IMR-90 (cell line): ENCODE measurements at regions not wholly inside any gene's neighbourhood (a gene's known extent, or its start where the extent isn't known, plus 50 kb on each side); places are given as distances from the start of the nearest gene placed in this dataset.

Source experiments
- ATAC-seq: fragments of 200-7000 bp; cut with Tn5 transposase; 2 replicates; pipeline ENCODE4 v1.9.1; 2020; ENCODE audit warnings: low read depth, mild to moderate bottlenecking, moderate library complexity
- BruUV-seq: library from RNA; stranded (reverse); fragments of 400-500 nt; replicated peaks from 2 replicates; lab custom pipeline; 2021; lab: Mats Ljungman, UMichigan
- CTCF ChIA-PET: fragments of 300-600 bp; formaldehyde crosslinking; extraction: SDS; loops from one replicate; lab custom pipeline; 2021; ENCODE audit warnings: antibody characterized with exemption; lab: Yijun Ruan, JAX
- POLR2A ChIA-PET: fragments of 300-600 bp; sonication (Branson Sonifier 250); formaldehyde crosslinking; loops from one replicate; lab custom pipeline; 2022; ENCODE audit warnings: antibody characterized with exemption; ENCODE audit not compliant: unreplicated experiment; lab: Charles Lee
- DNase-seq: peaks from one replicate; pipeline ENCODE4 v3.0.0; 2013
- H2AFZ ChIP-seq: replicated peaks from 2 replicates; pipeline ENCODE3; 2013; ENCODE audit warnings: low read length, mild to moderate bottlenecking; ENCODE audit not compliant: poor library complexity
- H2AK5ac ChIP-seq: 2 replicates; pipeline ENCODE4 v1.6.1; 2013; ENCODE audit warnings: low read depth, low read length, inconsistent platforms
- H2AK9ac ChIP-seq: replicated peaks from 2 replicates; pipeline ENCODE3; 2013; ENCODE audit warnings: mild to moderate bottlenecking, low read depth, low read length, moderate library complexity; ENCODE audit not compliant: poor library complexity
- H2BK120ac ChIP-seq: 2 replicates; pipeline ENCODE4 v1.6.1; 2013; ENCODE audit warnings: low read depth, low read length, inconsistent platforms
- H2BK15ac ChIP-seq: 3 replicates; pipeline ENCODE4 v1.6.1; 2013; ENCODE audit warnings: low read depth, low read length, inconsistent platforms
- H2BK20ac ChIP-seq: 2 replicates; pipeline ENCODE4 v1.6.1; 2013; ENCODE audit warnings: low read depth, mild to moderate bottlenecking, inconsistent platforms, low read length, moderate library complexity
- H2BK5ac ChIP-seq: 2 replicates; pipeline ENCODE4 v1.6.1; 2013; ENCODE audit warnings: mild to moderate bottlenecking, low read depth, low read length, inconsistent platforms; ENCODE audit not compliant: poor library complexity, severe bottlenecking
- H3K14ac ChIP-seq: replicated peaks from 2 replicates; pipeline ENCODE4 v1.6.1; 2013; ENCODE audit warnings: low read depth, low read length, inconsistent platforms
- H3K18ac ChIP-seq: 2 replicates; pipeline ENCODE4 v1.6.1; 2013; ENCODE audit warnings: low read depth, low read length, control low read depth
- H3K23ac ChIP-seq: 2 replicates; pipeline ENCODE4 v1.6.1; 2013; ENCODE audit warnings: low read depth, low read length, inconsistent platforms
- H3K27ac ChIP-seq: 2 replicates; pipeline ENCODE4 v1.5.1; 2013; ENCODE audit warnings: mild to moderate bottlenecking, control low read depth, low read length; ENCODE audit not compliant: insufficient read depth
- H3K27me3 ChIP-seq: 2 replicates; pipeline ENCODE4 v1.6.1; 2013; ENCODE audit warnings: low read length; ENCODE audit not compliant: control insufficient read depth, insufficient read depth
- H3K36me3 ChIP-seq: 2 replicates; pipeline ENCODE4 v1.6.1; 2013; ENCODE audit warnings: low read length, mixed read lengths; ENCODE audit not compliant: control insufficient read depth, insufficient read depth
- H3K4ac ChIP-seq: 2 replicates; pipeline ENCODE4 v1.6.1; 2013; ENCODE audit warnings: low read depth, low read length, inconsistent platforms
- H3K4me1 ChIP-seq: 2 replicates; pipeline ENCODE4 v1.6.1; 2013; ENCODE audit warnings: low read length, mixed read lengths; ENCODE audit not compliant: control insufficient read depth, insufficient read depth
- H3K4me2 ChIP-seq: 2 replicates; pipeline ENCODE4 v1.6.1; 2013; ENCODE audit warnings: low read depth, mild to moderate bottlenecking, control low read depth, low read length, moderate library complexity
- H3K4me3 ChIP-seq: 2 replicates; pipeline ENCODE4 v1.5.1; 2013; ENCODE audit warnings: low read depth, mild to moderate bottlenecking, control low read depth, low read length, moderate library complexity; ENCODE audit not compliant: insufficient read depth
- H3K56ac ChIP-seq: 2 replicates; pipeline ENCODE4 v1.6.1; 2013; ENCODE audit warnings: low read length, inconsistent platforms; ENCODE audit not compliant: insufficient read depth; ENCODE audit errors: extremely low read depth
- H3K79me1 ChIP-seq, 2 experiments: 2 replicates each; pipeline ENCODE4 v1.6.1; 2013; ENCODE audit warnings: low read length in 2 of 2, inconsistent platforms in 1 of 2, low read depth in 1 of 2
- H3K9ac ChIP-seq: 2 replicates; pipeline ENCODE4 v1.6.1; 2013; ENCODE audit warnings: low read depth, low read length, control low read depth
- H3K9me1 ChIP-seq: 2 replicates; pipeline ENCODE4 v1.6.1; 2013; ENCODE audit warnings: low read length, inconsistent platforms; ENCODE audit not compliant: insufficient read depth
- H3K9me3 ChIP-seq: 2 replicates; pipeline ENCODE4 v1.6.1; 2013; ENCODE audit warnings: low read length; ENCODE audit not compliant: control insufficient read depth, insufficient read depth
- H4K20me1 ChIP-seq: 2 replicates; pipeline ENCODE4 v1.6.1; 2013; ENCODE audit warnings: low read length, inconsistent platforms; ENCODE audit not compliant: insufficient read depth
- H4K5ac ChIP-seq: 2 replicates; pipeline ENCODE4 v1.6.1; 2013; ENCODE audit warnings: mild to moderate bottlenecking, low read depth, low read length, control low read depth
- H4K8ac ChIP-seq, 2 experiments: 2 replicates each; pipeline ENCODE4 v1.6.1; 2013; ENCODE audit warnings: low read depth in 2 of 2, low read length in 2 of 2, control low read depth in 1 of 2, inconsistent platforms in 1 of 2
- H4K91ac ChIP-seq: 2 replicates; pipeline ENCODE4 v1.6.1; 2013; ENCODE audit warnings: low read depth, low read length, inconsistent platforms; ENCODE audit not compliant: insufficient read depth
- BHLHE40 ChIP-seq: fragments of 150-350 bp; IDR thresholded peaks from 2 replicates; pipeline ENCODE4 v1.6.1; 2016; ENCODE audit warnings: mild to moderate bottlenecking, low read depth, low read length
- CEBPB ChIP-seq: IDR thresholded peaks from 2 replicates; pipeline ENCODE4 v1.6.1; 2012; ENCODE audit warnings: low read depth, low read length, improper control_type of control experiment
- CHD1 ChIP-seq: IDR thresholded peaks from 2 replicates; pipeline ENCODE4 v1.6.1; 2012; ENCODE audit warnings: low read depth, low read length, improper control_type of control experiment
- FOS ChIP-seq: fragments of 150-350 bp; IDR thresholded peaks from 2 replicates; pipeline ENCODE4 v1.6.1; 2016; ENCODE audit warnings: low read depth, low read length
- MAFK ChIP-seq: IDR thresholded peaks from 2 replicates; pipeline ENCODE4 v1.6.1; 2012; ENCODE audit warnings: low read depth, low read length, improper control_type of control experiment
- MAZ ChIP-seq: IDR thresholded peaks from 2 replicates; pipeline ENCODE4 v1.6.1; 2012; ENCODE audit warnings: low read depth, mild to moderate bottlenecking, low read length, improper control_type of control experiment, moderate library complexity, borderline replicate concordance
- MXI1 ChIP-seq: IDR thresholded peaks from 2 replicates; pipeline ENCODE4 v1.6.1; 2012; ENCODE audit warnings: low read depth, mild to moderate bottlenecking, low read length, moderate library complexity, borderline replicate concordance
- NFE2L2 ChIP-seq: fragments of 150-350 bp; IDR thresholded peaks from 2 replicates; pipeline ENCODE4 v1.6.1; 2016; ENCODE audit warnings: low read depth, mild to moderate bottlenecking, low read length
- POLR2A ChIP-seq: IDR thresholded peaks from 2 replicates; pipeline ENCODE4 v1.6.1; 2012; ENCODE audit warnings: mild to moderate bottlenecking, low read depth, low read length
- RAD21 ChIP-seq: IDR thresholded peaks from 2 replicates; pipeline ENCODE4 v1.6.1; 2012; ENCODE audit warnings: low read length, improper control_type of control experiment
- RCOR1 ChIP-seq: IDR thresholded peaks from 2 replicates; pipeline ENCODE4 v1.6.1; 2012; ENCODE audit warnings: mild to moderate bottlenecking, low read length, improper control_type of control experiment; ENCODE audit not compliant: insufficient replicate concordance
- RFX5 ChIP-seq: IDR thresholded peaks from 2 replicates; pipeline ENCODE4 v1.8.0; 2012; ENCODE audit warnings: low read depth, mild to moderate bottlenecking, low read length, moderate library complexity
- SMC3 ChIP-seq: fragments of 150-350 bp; IDR thresholded peaks from 2 replicates; pipeline ENCODE4 v1.6.1; 2016; ENCODE audit warnings: low read depth, mild to moderate bottlenecking, antibody characterized with exemption, low read length, moderate library complexity
- USF2 ChIP-seq: fragments of 150-350 bp; IDR thresholded peaks from 2 replicates; pipeline ENCODE4 v1.6.1; 2017; ENCODE audit warnings: mild to moderate bottlenecking, antibody characterized with exemption, low read length, low read depth
- WGBS, 2 experiments: methylation state at CpG; one replicate each; pipeline versions ENCODE4 v1.1.5 to v1.1.7; 2013; ENCODE audit warnings: missing lambda C conversion rate in 2 of 2; ENCODE audit not compliant: insufficient read length in 1 of 2; ENCODE audit errors: extremely low coverage in 2 of 2; 5-methylcytosine and 5-hydroxymethylcytosine counted together
- dilution Hi-C: fragments of 300-500 bp; cut with HindIII; formaldehyde crosslinking; loops from one replicate; pipeline ENCODE4 v1.14.3; 2018; ENCODE audit warnings: low sequenced_read_pairs; ENCODE audit not compliant: unreplicated experiment
- in situ Hi-C: fragments of 300-500 bp; cut with MboI; formaldehyde crosslinking; loops from 3 replicates; pipeline ENCODE4 v1.14.3; 2019; ENCODE audit warnings: low sequenced_read_pairs, inconsistent platforms, mixed read lengths
- intact Hi-C: fragments of 100-400 bp; cut with micrococcal nuclease; formaldehyde crosslinking; loops from 2 replicates; pipeline ENCODE4 v1.10.0; 2022
- TF ChIP-seq, protein P1 (sequence below): conservative IDR thresholded peaks from 2 replicates; pipeline ENCODE4 v1.5.1; 2012; ENCODE audit warnings: mild to moderate bottlenecking, low read depth, low read length, improper control_type of control experiment
- TF ChIP-seq, protein P2 (sequence below): fragments of 150-350 bp; IDR thresholded peaks from 2 replicates; pipeline ENCODE4 v1.6.1; 2016; ENCODE audit warnings: low read depth, mild to moderate bottlenecking, low read length, moderate library complexity, borderline replicate concordance

GRCh38 chr3:61466357-61466756 is 95.0 kb upstream of the PTPRG start:
- no peak overlapping the region for H4K91ac ChIP-seq
- TF ChIP-seq MAZ (no peak), RFX5 (no peak), MXI1 (no peak), RCOR1 (no peak), USF2 (no peak), CHD1 (no peak), CEBPB (no peak), SMC3 (no peak), RAD21 (no peak), POLR2A (no peak), BHLHE40 (no peak), NFE2L2 (no peak), FOS (no peak), MAFK (no peak)
- TF ChIP-seq, protein P1, sequence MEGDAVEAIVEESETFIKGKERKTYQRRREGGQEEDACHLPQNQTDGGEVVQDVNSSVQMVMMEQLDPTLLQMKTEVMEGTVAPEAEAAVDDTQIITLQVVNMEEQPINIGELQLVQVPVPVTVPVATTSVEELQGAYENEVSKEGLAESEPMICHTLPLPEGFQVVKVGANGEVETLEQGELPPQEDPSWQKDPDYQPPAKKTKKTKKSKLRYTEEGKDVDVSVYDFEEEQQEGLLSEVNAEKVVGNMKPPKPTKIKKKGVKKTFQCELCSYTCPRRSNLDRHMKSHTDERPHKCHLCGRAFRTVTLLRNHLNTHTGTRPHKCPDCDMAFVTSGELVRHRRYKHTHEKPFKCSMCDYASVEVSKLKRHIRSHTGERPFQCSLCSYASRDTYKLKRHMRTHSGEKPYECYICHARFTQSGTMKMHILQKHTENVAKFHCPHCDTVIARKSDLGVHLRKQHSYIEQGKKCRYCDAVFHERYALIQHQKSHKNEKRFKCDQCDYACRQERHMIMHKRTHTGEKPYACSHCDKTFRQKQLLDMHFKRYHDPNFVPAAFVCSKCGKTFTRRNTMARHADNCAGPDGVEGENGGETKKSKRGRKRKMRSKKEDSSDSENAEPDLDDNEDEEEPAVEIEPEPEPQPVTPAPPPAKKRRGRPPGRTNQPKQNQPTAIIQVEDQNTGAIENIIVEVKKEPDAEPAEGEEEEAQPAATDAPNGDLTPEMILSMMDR, result no peak
- TF ChIP-seq, protein P2, sequence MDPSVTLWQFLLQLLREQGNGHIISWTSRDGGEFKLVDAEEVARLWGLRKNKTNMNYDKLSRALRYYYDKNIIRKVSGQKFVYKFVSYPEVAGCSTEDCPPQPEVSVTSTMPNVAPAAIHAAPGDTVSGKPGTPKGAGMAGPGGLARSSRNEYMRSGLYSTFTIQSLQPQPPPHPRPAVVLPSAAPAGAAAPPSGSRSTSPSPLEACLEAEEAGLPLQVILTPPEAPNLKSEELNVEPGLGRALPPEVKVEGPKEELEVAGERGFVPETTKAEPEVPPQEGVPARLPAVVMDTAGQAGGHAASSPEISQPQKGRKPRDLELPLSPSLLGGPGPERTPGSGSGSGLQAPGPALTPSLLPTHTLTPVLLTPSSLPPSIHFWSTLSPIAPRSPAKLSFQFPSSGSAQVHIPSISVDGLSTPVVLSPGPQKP, result no peak
- no CpG with 5 or more reads among the region's 3 CpGs for WGBS, 2 experiments

More at GRCh38 chr3:61466357-61466756, 95.0 kb upstream of the PTPRG start:
- H2BK20ac ChIP-seq, result no peak overlapping the region
- DNase-seq (no peak), ATAC-seq (no peak)
- ChIA-PET CTCF (interaction anchor here (1.0 to 1.1 kb wide), 2 partner anchors 10 to 64 kb away, joined by 3 to 7 read pairs; no protein-coding TSS in a partner anchor), POLR2A (no interaction called here)
- no peak overlapping the region for H4K5ac ChIP-seq
- H3K14ac ChIP-seq, result no peak overlapping the region
- no peaks in the 10 kb centered on the region for H3K36me3 ChIP-seq
- H3K79me1 ChIP-seq, result no peaks in the 10 kb centered on the region
- H3K4ac ChIP-seq, result no peak overlapping the region
- no peak overlapping the region for H2BK5ac ChIP-seq
- no TSS peak for BruUV-seq
- H3K9me1 ChIP-seq, result no peaks in the 10 kb centered on the region
- H3K18ac ChIP-seq, result no peak overlapping the region
- H3K9ac ChIP-seq, result no peak overlapping the region
- no peak overlapping the region for H3K56ac ChIP-seq
- no peak overlapping the region for H2AK9ac ChIP-seq
- no peaks in the 10 kb centered on the region for H3K27me3 ChIP-seq
- intact Hi-C loops, result no loop called here
- no peak overlapping the region for H2AFZ ChIP-seq
- H2BK120ac ChIP-seq, result no peak overlapping the region
- H3K4me2 ChIP-seq, result no peak overlapping the region
- dilution Hi-C loops, result no loop called here
- no peak overlapping the region for H2BK15ac ChIP-seq
- H3K9me3 ChIP-seq, result no peaks in the 10 kb centered on the region
- H3K27ac ChIP-seq, result no peak overlapping the region
- H3K4me1 ChIP-seq, result no peaks in the 10 kb centered on the region
- H3K4me3 ChIP-seq, result no peak overlapping the region
- no peak overlapping the region for H2AK5ac ChIP-seq
- no peak overlapping the region for H3K23ac ChIP-seq
- H4K8ac ChIP-seq, result no peak overlapping the region
- H4K20me1 ChIP-seq, result no peaks in the 10 kb centered on the region
- in situ Hi-C loops, result no loop called here
